Spleen (tissue), 11 donors: ENCODE measurements at regions not wholly inside any gene's neighbourhood (a gene's known extent, or its start where the extent isn't known, plus 50 kb on each side); places are given as distances from the start of the nearest gene placed in this dataset.
"Not testable (repeated sequence)": the region's sequence is repeated elsewhere in the genome, so short reads cannot be mapped to it uniquely, and the experiment has no call there.

Experiments used
- DNase-seq: peaks from one replicate; pipeline ENCODE4 v3.0.0-alpha.2; 2020
- H3K27ac ChIP-seq, 8 donors: fragments of 200-600 bp; sonication (generic) in 7 of 8; 1 replicate in 4 of 8; 2 replicates in 4 of 8; pipeline versions ENCODE4 v1.5.0 to v1.8.0; 2016 to 2021; ENCODE audit warnings: inconsistent platforms in 4 of 8, mild to moderate bottlenecking in 4 of 8, moderate library complexity in 1 of 8
- H3K27me3 ChIP-seq, 7 donors: fragments of 200-600 bp; sonication (generic) in 6 of 7; replicated peaks in 1 of 7; 1 replicate in 4 of 7; 2 replicates in 3 of 7; pipeline versions ENCODE4 v1.5.0 to v1.8.0; 2016 to 2021; ENCODE audit warnings: inconsistent platforms in 3 of 7, mild to moderate bottlenecking in 1 of 7
- H3K36me3 ChIP-seq, 6 donors: fragments of 200-600 bp; sonication (generic) in 5 of 6; 1 replicate in 4 of 6; 2 replicates in 2 of 6; pipeline versions ENCODE4 v1.5.0 to v1.8.0; 2016 to 2021; ENCODE audit warnings: inconsistent platforms in 2 of 6
- H3K4me1 ChIP-seq, 6 donors: fragments of 200-600 bp; sonication (generic) in 5 of 6; 1 replicate in 3 of 6; 2 replicates in 3 of 6; pipeline versions ENCODE4 v1.5.0 to v1.8.0; 2016 to 2021; ENCODE audit warnings: inconsistent platforms in 3 of 6
- H3K4me3 ChIP-seq, 8 donors: fragments of 200-600 bp; sonication (generic) in 7 of 8; 1 replicate in 4 of 8; 2 replicates in 4 of 8; pipeline versions ENCODE4 v1.5.0 to v1.8.0; 2016 to 2021; ENCODE audit warnings: inconsistent platforms in 4 of 8, mild to moderate bottlenecking in 4 of 8, moderate library complexity in 2 of 8
- H3K9me3 ChIP-seq, 8 donors: fragments of 200-600 bp; sonication (generic) in 7 of 8; 1 replicate in 4 of 8; 2 replicates in 4 of 8; pipeline versions ENCODE4 v1.5.0 to v1.8.0; 2016 to 2021; ENCODE audit warnings: inconsistent platforms in 4 of 8
- POLR2A ChIP-seq, 3 donors: fragments of 450-650 bp; IDR thresholded peaks; one replicate each; pipeline ENCODE4 v1.5.1; 2017; ENCODE audit warnings: antibody characterized with exemption in 3 of 3, mild to moderate bottlenecking in 1 of 3
- POLR2AphosphoS5 ChIP-seq, 3 donors: sonication (generic); formaldehyde crosslinking; IDR thresholded peaks; one replicate each; pipeline ENCODE4 v1.5.1; 2017; ENCODE audit warnings: antibody characterized with exemption in 3 of 3
- whole genome bisulfite sequencing, 5 donors: extraction: QIAGEN DNeasy Blood & Tissue Kit in 3 of 5; methylation state at CpG; one replicate each; pipeline versions ENCODE4 v1.1.5 to v1.1.7; 2013 to 2018; 5-methylcytosine and 5-hydroxymethylcytosine counted together
- intact Hi-C: fragments of 100-400 bp; cut with DNase I; formaldehyde crosslinking; loops from one replicate; pipeline ENCODE4 v1.15.0; 2023; ENCODE audit warnings: low total_unique reads
- TF ChIP-seq, protein P1 (sequence below), 11 experiments: fragments of 200-600 bp in 7 of 11; fragments of 450-650 bp in 4 of 11; sonication (generic) in 4 of 11; IDR thresholded peaks in 8 of 11; conservative IDR thresholded peaks in 3 of 11; 1 replicate in 7 of 11; 2 replicates in 4 of 11; pipeline versions ENCODE4 v1.4.0 to v1.8.0; 2016 to 2021; ENCODE audit warnings: antibody characterized with exemption in 11 of 11, inconsistent platforms in 4 of 11, mild to moderate bottlenecking in 1 of 11
- donor health status: healthy with polysubstance abuse.
- donor health status: DM: no; HTN: no; CAD: no; lungs with moderate emphysema.
- donor health status: DM: no; HTN: no; CAD: no.
- donor health status: Bipolar disorder and iron deficiency.
- donor health status: healthy.
- donor health status: DM: no; HTN: no; CAD: no.
- donor health status: DM: yes; HTN: yes; CAD: no.

DNA sequence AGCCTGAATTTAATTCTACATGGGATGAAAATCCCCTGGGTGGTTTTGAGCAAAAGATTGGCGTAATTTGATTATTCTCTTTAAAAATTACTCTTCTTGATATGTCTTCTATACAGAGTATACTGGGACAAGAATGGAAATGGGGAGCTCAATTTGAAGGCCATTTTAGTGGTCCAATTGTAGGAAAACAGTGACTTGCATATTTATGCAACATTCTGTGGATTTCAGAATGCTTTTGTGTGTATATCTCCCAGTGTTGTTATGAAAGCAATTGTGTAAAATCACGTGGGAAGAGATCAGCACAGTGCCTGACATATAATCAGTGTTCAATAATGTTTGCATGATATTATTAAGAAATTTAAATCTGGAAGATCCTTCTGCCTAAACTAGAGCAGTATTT, 575.9 kb upstream of the PBX1 start:
- Histone ChIP-seq H3K36me3 (no peaks in the 10 kb centered on the region), H3K27me3 (no peaks in the 10 kb centered on the region), H3K27ac (no peak overlapping the region), H3K4me3 (no peak overlapping the region), H3K9me3 (no peaks in the 10 kb centered on the region), H3K4me1 (no peaks in the 10 kb centered on the region)
- TF ChIP-seq POLR2AphosphoS5 (IDR thresholded peaks at IDR 0.05) = no peak
- TF ChIP-seq, protein P1, sequence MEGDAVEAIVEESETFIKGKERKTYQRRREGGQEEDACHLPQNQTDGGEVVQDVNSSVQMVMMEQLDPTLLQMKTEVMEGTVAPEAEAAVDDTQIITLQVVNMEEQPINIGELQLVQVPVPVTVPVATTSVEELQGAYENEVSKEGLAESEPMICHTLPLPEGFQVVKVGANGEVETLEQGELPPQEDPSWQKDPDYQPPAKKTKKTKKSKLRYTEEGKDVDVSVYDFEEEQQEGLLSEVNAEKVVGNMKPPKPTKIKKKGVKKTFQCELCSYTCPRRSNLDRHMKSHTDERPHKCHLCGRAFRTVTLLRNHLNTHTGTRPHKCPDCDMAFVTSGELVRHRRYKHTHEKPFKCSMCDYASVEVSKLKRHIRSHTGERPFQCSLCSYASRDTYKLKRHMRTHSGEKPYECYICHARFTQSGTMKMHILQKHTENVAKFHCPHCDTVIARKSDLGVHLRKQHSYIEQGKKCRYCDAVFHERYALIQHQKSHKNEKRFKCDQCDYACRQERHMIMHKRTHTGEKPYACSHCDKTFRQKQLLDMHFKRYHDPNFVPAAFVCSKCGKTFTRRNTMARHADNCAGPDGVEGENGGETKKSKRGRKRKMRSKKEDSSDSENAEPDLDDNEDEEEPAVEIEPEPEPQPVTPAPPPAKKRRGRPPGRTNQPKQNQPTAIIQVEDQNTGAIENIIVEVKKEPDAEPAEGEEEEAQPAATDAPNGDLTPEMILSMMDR (IDR thresholded peaks at IDR 0.05 in 8 of 11, conservative IDR thresholded peaks at IDR 0.05 in 3 of 11) = no peak
- TF ChIP-seq POLR2A (IDR thresholded peaks at IDR 0.05) = no peak
- DNase-seq = no peak
- 62 to 79% (median 74%) methylated on average over 2 of the region's 2 CpGs for WGBS, 5 donors
- intact Hi-C loops = no loop called here

DNA sequence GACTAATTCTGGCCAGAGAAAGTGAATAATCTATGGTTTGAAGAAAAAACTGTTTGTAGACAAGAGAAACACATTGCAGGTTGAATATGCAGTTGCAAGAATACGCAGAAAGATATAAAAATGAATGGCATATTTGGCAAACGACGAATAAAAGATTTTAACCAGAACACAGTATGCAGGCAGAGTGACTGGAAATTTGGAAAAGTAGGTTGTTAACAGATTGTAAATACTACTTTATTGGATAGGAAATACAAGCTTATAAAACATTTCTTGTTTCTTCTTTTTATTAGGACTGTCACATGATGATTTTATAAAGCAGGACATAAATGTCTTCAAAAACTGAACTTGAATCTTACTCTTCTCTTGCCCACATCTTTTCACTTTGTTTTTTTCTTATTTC, 573.3 kb upstream of the PBX1 start:
- TF ChIP-seq POLR2A (IDR thresholded peaks at IDR 0.05) = no peak
- TF ChIP-seq, protein P1 (IDR thresholded peaks at IDR 0.05 in 8 of 11, conservative IDR thresholded peaks at IDR 0.05 in 3 of 11) = no peak
- no peak for TF ChIP-seq POLR2AphosphoS5 (IDR thresholded peaks at IDR 0.05)
- no peaks in the 10 kb centered on the region for H3K36me3 ChIP-seq
- no peak overlapping the region for H3K27ac ChIP-seq
- no peaks in the 10 kb centered on the region for H3K4me1 ChIP-seq
- no peak overlapping the region for H3K4me3 ChIP-seq
- no peak for DNase-seq
- no peaks in the 10 kb centered on the region for H3K27me3 ChIP-seq
- 85 to 94% (median 90%) methylated on average over 3 of the region's 3 CpGs for WGBS, 5 donors
- H3K9me3 ChIP-seq = peaks cover 0 to 11% (median 0%) of the 10 kb centered on the region in 8 donors
- intact Hi-C loops = no loop called here

DNA sequence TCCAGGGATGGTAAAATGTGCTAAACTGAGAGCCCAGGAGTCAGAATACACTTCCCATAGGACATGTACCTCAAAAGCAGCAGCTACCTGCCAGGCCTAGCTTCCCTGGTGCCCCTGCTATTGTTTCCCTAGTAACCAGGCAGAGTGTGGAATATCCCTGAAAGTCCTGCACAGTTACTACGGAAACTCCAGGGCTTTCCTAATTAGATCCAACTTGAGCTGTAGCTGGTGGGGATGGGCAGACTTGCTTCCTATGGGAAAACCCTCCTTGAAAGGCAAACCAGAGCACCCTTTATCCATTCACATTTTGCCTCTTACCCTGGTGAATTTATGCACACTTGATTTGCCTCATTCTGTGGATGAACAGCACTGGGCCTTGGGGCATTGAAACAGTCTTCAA, 559.9 kb upstream of the PBX1 start:
- intact Hi-C loops = no loop called here
- no peak overlapping the region for H3K27ac ChIP-seq

DNA sequence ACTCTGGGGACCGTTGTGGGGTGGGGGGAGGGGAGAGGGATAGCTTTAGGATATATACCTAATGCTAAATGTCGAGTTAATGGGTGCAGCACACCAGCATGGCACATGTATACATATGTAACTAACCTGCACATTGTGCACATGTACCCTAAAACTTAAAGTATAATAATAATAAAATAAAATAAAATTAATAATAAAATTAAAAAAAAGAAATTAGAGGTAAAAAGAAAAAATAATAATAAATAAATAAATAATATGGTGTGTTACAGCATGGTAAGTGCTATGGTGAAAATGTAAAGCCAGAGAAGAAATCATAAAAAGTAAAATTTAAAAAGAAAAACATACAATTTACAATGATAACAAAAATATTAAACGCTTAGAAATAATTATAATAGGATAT, 552.8 kb upstream of the PBX1 start:
- H3K27me3 ChIP-seq, H3K36me3 ChIP-seq, H3K27ac ChIP-seq, H3K4me1 ChIP-seq, DNase-seq, intact Hi-C loops, H3K4me3 ChIP-seq: not testable (repeated sequence)
- WGBS, 5 donors = 59 to 83% (median 69%) methylated on average over 3 of the region's 3 CpGs
- peaks cover 0 to 62% (median 32%) of the 10 kb centered on the region in 8 donors for H3K9me3 ChIP-seq

More for the DNA sequence above, 559.9 kb upstream of the PBX1 start:
- H3K36me3 ChIP-seq = no peaks in the 10 kb centered on the region
- DNase-seq = no peak
- TF ChIP-seq POLR2A (IDR thresholded peaks at IDR 0.05) (no peak), POLR2AphosphoS5 (IDR thresholded peaks at IDR 0.05) (no peak)
- TF ChIP-seq, protein P1 (IDR thresholded peaks at IDR 0.05 in 8 of 11, conservative IDR thresholded peaks at IDR 0.05 in 3 of 11) = no peak
- WGBS, 5 donors = 75 to 96% (median 86%) methylated on average over 1 of the region's 1 CpG
- no peaks in the 10 kb centered on the region for H3K4me1 ChIP-seq
- peaks cover 0 to 57% (median 37%) of the 10 kb centered on the region in 8 donors for H3K9me3 ChIP-seq
- no peaks in the 10 kb centered on the region for H3K27me3 ChIP-seq
- H3K4me3 ChIP-seq = no peak overlapping the region

DNA sequence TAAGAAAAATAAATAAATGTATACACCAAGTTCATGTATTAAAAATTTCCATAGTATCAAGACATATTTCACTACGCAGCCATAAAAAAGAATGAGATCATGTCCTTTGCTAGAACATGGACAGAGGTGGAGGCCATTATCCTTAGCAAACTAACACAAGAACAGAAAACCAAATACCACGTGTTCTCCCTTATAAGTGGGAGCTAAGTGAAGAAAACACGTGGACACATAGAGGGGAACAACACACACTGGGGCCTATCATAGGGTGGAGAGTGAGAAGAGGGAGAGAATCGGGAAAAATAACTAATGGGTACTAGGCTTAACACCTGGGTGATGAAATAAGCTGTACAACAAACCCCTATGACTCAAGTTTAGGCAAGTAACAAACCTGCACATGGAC, 552.4 kb upstream of the PBX1 start:
- DNase-seq = no peak
- intact Hi-C loops = no loop called here
- Histone ChIP-seq H3K4me1 (no peaks in the 10 kb centered on the region), H3K4me3 (no peak overlapping the region), H3K27ac (no peak overlapping the region), H3K9me3 (peaks cover 0 to 64% (median 32%) of the 10 kb centered on the region in 8 donors), H3K27me3 (no peaks in the 10 kb centered on the region), H3K36me3 (no peaks in the 10 kb centered on the region)
- WGBS, 5 donors = 79 to 87% (median 84%) methylated on average over 4 of the region's 4 CpGs
- TF ChIP-seq, protein P1 (IDR thresholded peaks at IDR 0.05 in 8 of 11, conservative IDR thresholded peaks at IDR 0.05 in 3 of 11) = no peak
- no peak for TF ChIP-seq POLR2A (IDR thresholded peaks at IDR 0.05)
- no peak for TF ChIP-seq POLR2AphosphoS5 (IDR thresholded peaks at IDR 0.05)
